Erythroblast (primary cell): ENCODE measurements at regions not wholly inside any gene's neighbourhood (a gene's known extent, or its start where the extent isn't known, plus 50 kb on each side); places are given as distances from the start of the nearest gene placed in this dataset.

Experiments
- DNase-seq, 2 experiments: peaks; one replicate each; lab custom pipeline; 2025; lab: John Stamatoyannopoulos, UW
- GATA1 ChIP-seq: IDR thresholded peaks from 2 replicates; pipeline ENCODE4 v1.6.1; 2011; ENCODE audit warnings: low read depth, mild to moderate bottlenecking, control low read depth, low read length, moderate library complexity
- POLR2A ChIP-seq: IDR thresholded peaks from 2 replicates; pipeline ENCODE4 v1.6.1; 2011; ENCODE audit warnings: mild to moderate bottlenecking, low read length

DNA sequence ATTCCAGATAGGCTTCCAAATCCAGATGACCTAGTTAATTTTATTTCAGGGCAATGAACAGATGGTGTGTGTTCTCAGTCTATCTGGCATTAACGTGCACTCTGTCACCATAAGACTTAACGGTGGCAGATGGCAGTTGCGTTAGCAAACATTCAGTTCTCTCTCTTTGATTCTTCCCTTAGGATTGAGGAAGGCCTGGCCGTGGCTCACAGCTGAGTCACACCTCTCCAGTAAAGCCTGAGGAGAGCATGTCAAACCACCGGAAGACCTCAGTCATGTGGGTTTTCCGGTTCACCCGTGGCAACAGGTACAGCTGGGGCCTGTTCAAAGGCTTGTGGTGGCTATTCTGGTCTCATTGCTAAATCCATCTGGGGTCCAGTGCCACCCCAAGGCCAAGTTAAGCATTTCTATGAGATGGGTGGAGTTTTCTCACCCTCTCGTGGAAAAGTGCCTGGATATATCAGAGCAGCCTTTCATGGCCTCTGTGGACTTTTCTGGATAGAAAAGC, 545.1 kb upstream of the ATP2B1 start:
- TF ChIP-seq POLR2A (no peak), GATA1 (no peak)
- DNase-seq = peak; percentile 1 to 7

DNA sequence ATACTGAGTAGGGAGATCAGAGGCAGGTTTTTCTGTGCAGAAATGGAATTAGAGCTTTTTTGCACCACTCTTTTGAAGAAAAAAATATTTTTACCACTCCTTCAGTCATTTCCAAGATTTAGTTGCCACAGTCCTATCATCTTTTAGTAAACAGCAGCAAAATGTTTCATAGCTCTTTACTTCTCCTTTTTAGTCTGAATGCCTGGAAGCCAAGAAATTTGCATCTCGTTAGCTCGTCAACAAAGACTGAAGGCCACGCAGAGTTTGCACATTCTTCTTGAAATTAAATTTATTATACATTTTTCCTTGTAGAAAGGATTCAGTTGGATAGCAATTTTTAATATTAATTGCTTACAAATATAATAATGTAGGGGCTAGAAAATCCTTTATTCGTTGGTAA, 544.5 kb upstream of the ATP2B1 start:
- no peak for DNase-seq
- TF ChIP-seq POLR2A = no peak
- no peak for TF ChIP-seq GATA1

DNA sequence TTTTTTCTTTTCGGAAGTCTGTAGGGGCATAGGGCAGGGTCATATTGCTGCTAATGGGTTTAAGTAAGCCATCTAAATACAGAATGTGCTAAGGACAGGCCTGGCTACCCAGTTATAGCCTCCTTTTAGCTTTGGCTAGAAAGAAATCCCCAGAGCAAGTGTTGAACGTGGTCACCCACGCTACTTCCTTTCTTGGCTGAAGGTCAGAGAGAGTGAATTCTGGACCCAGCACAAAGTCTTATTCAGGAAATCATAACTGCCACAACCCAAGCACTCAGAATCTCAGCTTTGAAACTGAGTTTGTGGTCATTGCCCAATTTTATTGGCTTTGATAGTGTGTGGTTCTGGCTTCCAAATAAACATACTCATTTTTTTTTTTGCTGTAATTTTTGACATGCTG, 542.1 kb upstream of the ATP2B1 start:
- no peak for TF ChIP-seq POLR2A
- TF ChIP-seq GATA1 = no peak
- no peak for DNase-seq

DNA sequence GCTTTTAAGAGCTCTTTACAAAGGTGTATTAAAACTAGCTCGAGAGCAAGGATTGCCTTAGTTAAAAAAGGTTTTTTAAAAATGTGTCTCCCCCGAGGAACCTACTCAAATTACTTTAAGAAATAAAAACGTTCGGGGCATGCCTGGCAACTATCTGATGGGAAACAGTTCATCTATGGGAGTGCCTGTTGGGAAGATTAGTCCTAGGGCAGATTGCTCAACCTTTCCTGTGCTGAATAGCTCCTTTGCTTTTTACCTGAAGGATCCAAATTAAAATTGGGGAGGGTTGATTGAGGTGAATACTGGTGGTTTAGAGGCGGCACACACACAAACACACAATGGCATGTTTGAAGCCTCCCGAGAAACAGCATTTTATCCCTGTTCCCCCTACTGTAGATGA, 541.4 kb upstream of the ATP2B1 start:
- TF ChIP-seq POLR2A (no peak), GATA1 (no peak)
- no peak for DNase-seq

DNA sequence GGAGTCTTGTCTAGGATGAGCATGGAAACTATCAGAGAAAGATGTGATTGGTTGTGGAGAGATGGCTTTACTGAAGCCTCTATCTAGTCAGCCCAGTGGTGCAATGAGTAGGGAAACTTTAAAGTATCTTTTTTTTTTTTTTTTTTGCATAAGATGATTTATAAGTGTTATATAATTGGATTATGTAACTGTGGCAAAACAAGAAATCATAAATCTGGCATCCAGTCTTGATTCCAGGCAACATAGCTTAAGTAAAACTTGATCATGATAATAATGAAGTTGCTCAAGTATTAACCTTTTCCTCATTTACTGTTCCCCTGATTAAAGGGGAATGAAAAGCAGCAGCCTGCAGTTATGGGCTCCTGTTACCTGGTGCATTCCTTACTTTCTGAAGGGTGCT, 538.0 kb upstream of the ATP2B1 start:
- TF ChIP-seq POLR2A = no peak
- TF ChIP-seq GATA1 = no peak
- DNase-seq = no peak

DNA sequence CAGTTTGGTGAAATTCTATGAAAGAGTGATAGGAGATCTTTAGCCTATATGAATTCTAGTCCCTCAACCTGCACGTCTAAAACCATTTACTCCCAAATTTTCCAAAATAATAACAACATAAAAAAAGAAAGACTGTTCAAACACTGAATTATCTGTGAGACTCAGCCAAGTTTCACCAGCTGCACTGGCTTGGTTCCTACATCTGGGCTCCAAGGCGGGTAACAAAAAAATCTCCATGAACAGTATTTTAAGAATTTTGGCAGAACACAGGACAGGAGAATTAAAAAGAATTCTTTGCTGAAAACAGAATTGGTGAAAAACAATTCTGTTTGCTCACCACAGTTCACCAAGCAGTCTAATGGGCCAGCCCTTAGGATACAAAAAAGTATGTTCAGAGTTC, 536.8 kb upstream of the ATP2B1 start:
- no peak for DNase-seq
- TF ChIP-seq GATA1 (no peak), POLR2A (no peak)

DNA sequence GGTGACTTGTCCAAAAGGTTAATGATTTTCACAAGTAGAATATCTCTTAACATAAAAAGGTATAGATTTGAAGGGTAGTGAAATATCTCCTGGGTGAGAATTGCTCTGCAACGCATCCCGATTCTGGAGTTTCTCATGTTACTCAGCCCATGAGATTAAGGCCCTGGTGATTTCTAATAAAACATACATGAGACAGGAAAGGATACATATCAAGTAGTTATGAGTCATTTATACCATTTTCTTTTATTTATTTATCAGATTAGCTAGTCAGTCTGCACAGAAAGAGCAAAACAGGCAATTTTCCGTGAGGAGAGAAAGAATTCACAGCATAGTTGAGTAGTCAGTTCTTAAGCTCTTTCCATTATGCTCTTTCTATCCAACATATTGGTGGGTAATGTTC, 535.6 kb upstream of the ATP2B1 start:
- no peak for DNase-seq
- no peak for TF ChIP-seq GATA1
- TF ChIP-seq POLR2A = no peak

DNA sequence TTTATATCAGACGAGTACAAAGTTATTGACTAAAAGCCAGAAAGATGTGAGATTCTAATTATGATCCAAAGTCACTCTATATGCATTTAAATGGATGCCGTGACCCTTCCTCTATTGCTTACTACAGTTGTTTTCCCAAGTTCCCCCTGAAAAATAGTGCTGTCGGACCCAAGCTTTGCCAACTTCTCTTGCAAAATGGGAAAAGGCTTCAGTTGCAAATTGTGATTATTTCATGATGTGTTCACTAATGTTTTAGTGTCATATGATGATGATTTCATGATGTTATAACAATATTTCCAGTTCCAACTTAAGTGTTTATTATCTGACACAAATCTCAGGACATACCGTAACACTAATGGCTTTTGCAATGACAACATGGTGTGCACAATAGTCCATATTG, 534.6 kb upstream of the ATP2B1 start:
- TF ChIP-seq GATA1 = no peak
- TF ChIP-seq POLR2A = no peak
- DNase-seq = no peak

DNA sequence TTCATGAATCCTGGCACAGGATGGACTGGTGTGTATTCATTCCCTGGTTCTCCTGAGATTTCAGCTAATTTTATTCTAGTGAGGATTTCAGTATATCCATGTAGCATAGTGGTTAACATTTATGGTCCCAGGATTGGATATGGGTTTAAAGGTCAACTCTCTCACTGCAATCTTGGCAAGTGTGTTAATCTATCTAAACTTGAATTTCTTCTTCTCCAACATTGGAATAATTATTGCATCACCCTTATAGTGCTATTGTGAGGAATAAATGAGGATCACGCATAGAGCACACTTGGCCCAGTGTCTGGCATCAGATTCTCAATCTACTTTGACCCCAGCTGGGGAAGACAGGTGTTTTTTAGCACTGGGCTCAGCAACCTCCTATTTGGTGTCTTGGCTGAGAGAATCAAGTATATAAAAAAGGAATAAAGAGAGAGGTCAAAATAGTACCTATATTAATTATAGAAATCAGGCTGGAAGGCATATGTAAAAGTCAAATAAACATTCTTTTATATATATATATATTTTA, 531.2 kb upstream of the ATP2B1 start:
- TF ChIP-seq GATA1 (no peak), POLR2A (no peak)
- DNase-seq = no peak

DNA sequence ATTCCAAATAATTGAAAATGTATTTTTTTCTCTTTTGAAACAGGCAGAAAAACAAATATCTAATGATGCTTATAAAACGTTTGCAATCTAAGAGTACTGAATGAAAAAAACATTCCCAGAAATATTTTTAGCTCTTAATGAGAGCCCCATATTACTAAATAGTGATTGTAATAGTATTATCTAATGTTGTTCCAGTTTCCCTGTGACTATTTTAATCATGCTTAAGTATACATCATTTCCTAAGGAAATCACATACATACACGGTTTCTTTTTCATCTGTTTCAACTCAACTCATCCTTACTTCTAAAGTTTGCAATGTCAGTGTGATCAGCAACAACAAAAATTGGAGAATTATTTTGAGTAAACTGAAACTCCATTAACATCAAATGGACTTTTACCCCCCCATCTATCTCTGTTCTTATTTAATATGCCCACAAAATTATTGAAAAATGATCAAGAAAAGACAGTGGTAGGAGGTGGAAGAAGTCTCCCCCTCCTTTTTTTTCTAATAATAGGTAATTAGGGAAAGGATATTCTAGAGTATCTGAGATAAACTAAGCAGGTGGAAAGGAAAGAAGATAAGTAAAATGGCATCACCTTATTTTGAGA, 530.1 kb upstream of the ATP2B1 start:
- TF ChIP-seq POLR2A (no peak), GATA1 (no peak)
- no peak for DNase-seq

DNA sequence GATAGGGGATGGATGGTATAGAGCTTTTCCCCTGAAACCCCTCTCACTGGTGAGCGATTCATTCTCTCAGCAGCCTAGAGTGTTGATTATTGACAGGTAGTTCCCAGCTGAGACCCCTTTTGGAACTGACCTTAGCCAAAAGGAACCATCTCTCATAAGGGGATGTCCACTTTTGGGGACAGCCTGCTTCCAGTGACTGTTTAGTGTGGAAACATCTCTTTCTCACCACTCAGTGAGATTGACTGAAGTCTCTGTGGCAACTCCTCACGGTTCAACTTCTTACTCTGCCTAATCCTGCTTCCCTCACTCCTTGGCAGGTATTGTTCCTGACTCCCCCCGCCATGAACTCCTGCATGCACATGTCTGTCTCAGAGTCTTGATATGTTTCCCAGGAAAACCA, 529.2 kb upstream of the ATP2B1 start:
- TF ChIP-seq GATA1 = no peak
- no peak for TF ChIP-seq POLR2A

DNA sequence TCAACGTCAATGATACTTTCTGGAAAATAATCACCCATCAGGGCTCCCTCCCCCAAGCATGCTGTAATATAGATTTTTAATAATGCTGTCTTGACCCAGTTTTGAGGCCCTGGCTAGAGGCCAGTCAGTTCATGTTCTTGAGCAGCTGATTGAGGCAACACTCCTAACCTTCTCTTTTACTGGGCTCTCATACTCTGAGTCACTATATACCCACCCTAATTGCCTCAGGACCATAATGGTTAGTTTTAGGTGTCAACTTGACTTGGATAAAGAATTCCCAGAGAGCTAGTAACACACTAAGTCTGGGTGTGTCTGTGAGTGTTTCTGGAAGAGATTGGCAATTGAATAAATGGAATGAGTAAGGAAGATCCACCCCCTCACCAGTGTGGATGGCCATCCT, 527.0 kb upstream of the ATP2B1 start:
- TF ChIP-seq POLR2A = no peak
- TF ChIP-seq GATA1 = no peak
- DNase-seq = no peak

More for the DNA sequence above, 529.2 kb upstream of the ATP2B1 start:
- DNase-seq = no peak

DNA sequence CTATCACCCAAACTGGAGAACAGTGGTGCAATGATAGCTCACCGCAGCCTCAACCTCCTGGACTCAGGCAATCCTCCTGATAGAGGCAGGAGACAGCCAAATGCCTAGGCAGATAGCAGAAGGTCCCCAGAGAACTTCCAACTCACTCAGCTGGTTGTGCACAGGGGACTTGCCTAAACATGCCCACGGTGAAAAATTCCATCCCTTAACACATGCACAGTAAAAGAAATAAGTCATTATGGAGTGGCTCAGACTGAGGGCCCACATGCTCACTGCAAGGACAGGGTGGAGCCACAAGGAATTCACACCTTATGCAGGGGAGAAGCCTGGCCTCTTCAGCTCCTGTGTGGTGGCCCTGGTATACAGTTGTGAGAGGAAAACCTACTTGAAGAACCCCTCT, 525.8 kb upstream of the ATP2B1 start:
- TF ChIP-seq GATA1 (no peak), POLR2A (no peak)
- DNase-seq = no peak

DNA sequence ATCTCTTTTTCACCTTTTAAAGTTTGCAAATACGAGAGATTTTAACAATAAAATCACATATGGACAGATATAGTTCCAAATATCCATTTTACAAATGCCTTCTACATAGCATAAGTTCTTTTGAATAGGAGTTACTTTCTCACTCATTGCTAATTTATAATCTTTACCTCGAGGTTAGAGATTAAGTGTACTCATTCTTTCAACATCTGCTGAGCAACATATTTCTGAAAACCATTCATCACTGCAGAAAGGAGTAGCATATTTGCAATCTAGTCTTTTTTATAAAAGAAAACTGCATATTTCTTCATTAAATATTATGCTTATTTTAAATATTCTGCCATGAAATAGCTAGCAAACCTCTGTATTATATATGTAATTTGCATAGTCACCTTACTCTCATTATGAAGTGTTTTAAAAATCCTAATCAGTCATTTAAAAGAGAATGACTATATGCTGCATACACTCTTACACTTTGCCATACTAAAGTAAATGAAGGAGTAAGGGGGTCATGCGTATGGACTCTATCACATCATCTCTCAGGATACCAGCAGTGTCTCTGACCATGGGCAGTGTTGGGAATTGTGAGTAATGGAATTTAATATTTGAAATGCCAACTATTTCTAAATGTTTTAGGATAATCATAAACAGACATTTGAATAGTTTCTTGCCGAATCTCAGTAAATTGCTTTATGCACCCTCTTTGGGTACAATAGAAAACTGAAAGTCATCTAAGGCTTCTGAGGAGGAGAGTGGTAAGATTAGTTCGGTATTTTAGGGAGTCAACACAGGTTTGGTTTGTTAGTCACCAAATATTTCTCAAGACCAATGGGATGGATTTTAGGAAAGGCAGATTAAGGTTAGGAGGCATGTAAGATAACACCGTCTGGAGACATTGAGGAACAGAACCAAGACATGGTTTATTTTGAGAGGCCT, 524.8 kb upstream of the ATP2B1 start:
- no peak for DNase-seq
- TF ChIP-seq POLR2A (no peak), GATA1 (no peak)
